ENCODE measurements at regions not wholly inside any gene's neighbourhood (a gene's known extent, or its start where the extent isn't known, plus 50 kb on each side); places are given as distances from the start of the nearest gene placed in this dataset.

- peak overlapping the region; percentile 70 for H2AFZ ChIP-seq (ENCODE audit: control insufficient read depth, low read length)
- no peak overlapping the region for H3K9ac ChIP-seq (ENCODE audit: control insufficient read depth, extremely low read depth, insufficient read depth, low read length)
Observed at GRCh38 chr5:166722939-166723338, 1568.5 kb upstream of the WWC1 start.

GRCh38 chr5:166724284-166724683 lies 1567.2 kb upstream of the WWC1 start:
- DNase-seq (ENCODE audit: low read depth, low spot score) (no peak), FAIRE-seq (no peak)
- Histone ChIP-seq H4K20me1 (ENCODE audit: control insufficient read depth, extremely low read depth, insufficient read depth, low read length) (no peaks in the 10 kb centered on the region), H3K4me2 (ENCODE audit: control insufficient read depth, extremely low read depth, insufficient read depth, low read depth, low read length) (no peak overlapping the region), H3K4me3 (ENCODE audit: control insufficient read depth in 2 of 3, extremely low read depth in 1 of 3, insufficient read depth in 2 of 3, low read depth in 1 of 3, low read length in 3 of 3) (no peak overlapping the region), H2AFZ (ENCODE audit: control insufficient read depth, low read length) (no peak overlapping the region), H3K4me1 (ENCODE audit: control insufficient read depth, extremely low read depth, insufficient read depth, low read length) (peaks cover 11% of the 10 kb centered on the region), H3K27ac (ENCODE audit: control insufficient read depth, insufficient read depth, low read length) (no peak overlapping the region), H3K27me3 (ENCODE audit: control insufficient read depth, extremely low read depth, insufficient read depth, low read length) (no peaks in the 10 kb centered on the region), H3K9ac (ENCODE audit: control insufficient read depth, extremely low read depth, insufficient read depth, low read length) (no peak overlapping the region), H3K79me2 (ENCODE audit: control insufficient read depth, insufficient read depth, low read length) (no peaks in the 10 kb centered on the region), H3K9me3 (ENCODE audit: control insufficient read depth, low read depth, low read length) (peaks cover 4% of the 10 kb centered on the region), H3K9me1 (ENCODE audit: control insufficient read depth, extremely low read depth, insufficient read depth, low read length) (no peaks in the 10 kb centered on the region), H3K36me3 (ENCODE audit: control insufficient read depth in 2 of 2, extremely low read depth in 1 of 2, insufficient read depth in 2 of 2, low read length in 2 of 2) (no peaks in the 10 kb centered on the region)
- no peak for TF ChIP-seq EZH2 (IDR thresholded peaks at IDR 0.05; ENCODE audit: low read length)
- no peak for TF ChIP-seq CTCF (optimal IDR thresholded peaks at IDR 0.05 in 1 of 3, IDR thresholded peaks at IDR 0.05 in 1 of 3, conservative IDR thresholded peaks at IDR 0.05 in 1 of 3; ENCODE audit: extremely low read depth in 1 of 3, insufficient read depth in 2 of 3, low read length in 3 of 3)
- dilution Hi-C loops (cut with MboI; ENCODE audit: extremely low pct_ligation_motif_present, low sequenced_read_pairs) = no loop called here

More at GRCh38 chr5:166722939-166723338, 1568.5 kb upstream of the WWC1 start:
- no peaks in the 10 kb centered on the region for H3K79me2 ChIP-seq (ENCODE audit: control insufficient read depth, insufficient read depth, low read length)
- peak; percentile 21 for DNase-seq (ENCODE audit: low read depth, low spot score)
- dilution Hi-C loops (cut with MboI; ENCODE audit: extremely low pct_ligation_motif_present, low sequenced_read_pairs) = no loop called here
- H3K4me1 ChIP-seq (ENCODE audit: control insufficient read depth, extremely low read depth, insufficient read depth, low read length) = peaks cover 11% of the 10 kb centered on the region
- no peaks in the 10 kb centered on the region for H4K20me1 ChIP-seq (ENCODE audit: control insufficient read depth, extremely low read depth, insufficient read depth, low read length)
- no peak for TF ChIP-seq CTCF (optimal IDR thresholded peaks at IDR 0.05 in 1 of 3, IDR thresholded peaks at IDR 0.05 in 1 of 3, conservative IDR thresholded peaks at IDR 0.05 in 1 of 3; ENCODE audit: extremely low read depth in 1 of 3, insufficient read depth in 2 of 3, low read length in 3 of 3)
- no peak for TF ChIP-seq EZH2 (IDR thresholded peaks at IDR 0.05; ENCODE audit: low read length)
- H3K36me3 ChIP-seq (ENCODE audit: control insufficient read depth in 2 of 2, extremely low read depth in 1 of 2, insufficient read depth in 2 of 2, low read length in 2 of 2) = no peaks in the 10 kb centered on the region
- no peak overlapping the region for H3K4me3 ChIP-seq (ENCODE audit: control insufficient read depth in 2 of 3, extremely low read depth in 1 of 3, insufficient read depth in 2 of 3, low read depth in 1 of 3, low read length in 3 of 3)
- no peak overlapping the region for H3K4me2 ChIP-seq (ENCODE audit: control insufficient read depth, extremely low read depth, insufficient read depth, low read depth, low read length)
- peak overlapping the region; percentile 79 for H3K27ac ChIP-seq (ENCODE audit: control insufficient read depth, insufficient read depth, low read length)
- peak; percentile 81 for FAIRE-seq
- H3K9me3 ChIP-seq (ENCODE audit: control insufficient read depth, low read depth, low read length) = peaks cover 4% of the 10 kb centered on the region
- no peaks in the 10 kb centered on the region for H3K9me1 ChIP-seq (ENCODE audit: control insufficient read depth, extremely low read depth, insufficient read depth, low read length)
- H3K27me3 ChIP-seq (ENCODE audit: control insufficient read depth, extremely low read depth, insufficient read depth, low read length) = no peaks in the 10 kb centered on the region

Measured in keratinocyte (primary cell).